ENCODE measurements at regions not wholly inside any gene's neighbourhood (a gene's known extent, or its start where the extent isn't known, plus 50 kb on each side); places are given as distances from the start of the nearest gene placed in this dataset.
"Not testable (repeated sequence)": the region's sequence is repeated elsewhere in the genome, so short reads cannot be mapped to it uniquely, and the experiment has no call there.

GRCh38 chr22:15775118-15775517 is 85.3 kb downstream of the POTEH start:
- not testable (repeated sequence) for TF ChIP-seq CTCF (IDR thresholded peaks at IDR 0.05); YY1 (IDR thresholded peaks at IDR 0.05; ENCODE audit: low read depth)
